ENCODE measurements at regions not wholly inside any gene's neighbourhood (a gene's known extent, or its start where the extent isn't known, plus 50 kb on each side); places are given as distances from the start of the nearest gene placed in this dataset.

DNA sequence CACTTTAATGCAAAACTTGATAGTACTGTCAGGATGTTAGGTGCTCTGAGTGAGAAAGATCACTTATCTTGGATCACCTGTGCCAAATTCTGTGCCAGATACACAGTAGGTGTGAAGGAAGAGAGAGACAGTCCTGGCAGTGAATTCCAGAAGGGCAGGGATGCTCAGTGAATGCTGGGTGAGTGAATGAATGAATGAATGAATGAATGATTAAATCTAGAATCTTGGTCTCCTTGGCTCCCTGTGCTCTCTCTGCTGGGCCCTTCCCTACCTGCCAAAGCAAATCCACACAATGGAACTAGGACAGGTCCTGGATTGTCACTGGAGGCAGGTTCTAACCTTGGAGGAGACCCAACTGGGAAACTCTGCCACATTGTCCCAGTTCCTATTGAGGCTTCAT, 117.5 kb upstream of the CXCL14 start:
- TF ChIP-seq, protein P1, sequence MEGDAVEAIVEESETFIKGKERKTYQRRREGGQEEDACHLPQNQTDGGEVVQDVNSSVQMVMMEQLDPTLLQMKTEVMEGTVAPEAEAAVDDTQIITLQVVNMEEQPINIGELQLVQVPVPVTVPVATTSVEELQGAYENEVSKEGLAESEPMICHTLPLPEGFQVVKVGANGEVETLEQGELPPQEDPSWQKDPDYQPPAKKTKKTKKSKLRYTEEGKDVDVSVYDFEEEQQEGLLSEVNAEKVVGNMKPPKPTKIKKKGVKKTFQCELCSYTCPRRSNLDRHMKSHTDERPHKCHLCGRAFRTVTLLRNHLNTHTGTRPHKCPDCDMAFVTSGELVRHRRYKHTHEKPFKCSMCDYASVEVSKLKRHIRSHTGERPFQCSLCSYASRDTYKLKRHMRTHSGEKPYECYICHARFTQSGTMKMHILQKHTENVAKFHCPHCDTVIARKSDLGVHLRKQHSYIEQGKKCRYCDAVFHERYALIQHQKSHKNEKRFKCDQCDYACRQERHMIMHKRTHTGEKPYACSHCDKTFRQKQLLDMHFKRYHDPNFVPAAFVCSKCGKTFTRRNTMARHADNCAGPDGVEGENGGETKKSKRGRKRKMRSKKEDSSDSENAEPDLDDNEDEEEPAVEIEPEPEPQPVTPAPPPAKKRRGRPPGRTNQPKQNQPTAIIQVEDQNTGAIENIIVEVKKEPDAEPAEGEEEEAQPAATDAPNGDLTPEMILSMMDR (IDR thresholded peaks at IDR 0.05), result no peak
- TF ChIP-seq, protein P2, sequence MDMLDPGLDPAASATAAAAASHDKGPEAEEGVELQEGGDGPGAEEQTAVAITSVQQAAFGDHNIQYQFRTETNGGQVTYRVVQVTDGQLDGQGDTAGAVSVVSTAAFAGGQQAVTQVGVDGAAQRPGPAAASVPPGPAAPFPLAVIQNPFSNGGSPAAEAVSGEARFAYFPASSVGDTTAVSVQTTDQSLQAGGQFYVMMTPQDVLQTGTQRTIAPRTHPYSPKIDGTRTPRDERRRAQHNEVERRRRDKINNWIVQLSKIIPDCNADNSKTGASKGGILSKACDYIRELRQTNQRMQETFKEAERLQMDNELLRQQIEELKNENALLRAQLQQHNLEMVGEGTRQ (IDR thresholded peaks at IDR 0.05; ENCODE audit: borderline replicate concordance, low read depth, low read length), result no peak
- TF ChIP-seq TAF1 (IDR thresholded peaks at IDR 0.05; ENCODE audit: borderline replicate concordance, low read depth, low read length) (no peak), JUND (IDR thresholded peaks at IDR 0.05) (no peak), MEF2A (IDR thresholded peaks at IDR 0.05; ENCODE audit: borderline replicate concordance, low read depth) (no peak), TCF12 (IDR thresholded peaks at IDR 0.05) (no peak), EP300 (IDR thresholded peaks at IDR 0.05; ENCODE audit: borderline replicate concordance in 1 of 2, low read depth in 1 of 2, low read length in 1 of 2) (no peak), POLR2AphosphoS5 (IDR thresholded peaks at IDR 0.05; ENCODE audit: low read depth, low read length) (no peak), EZH2phosphoT487 (IDR thresholded peaks at IDR 0.05; ENCODE audit: borderline replicate concordance, low read depth) (no peak)
- TF ChIP-seq, protein P3, sequence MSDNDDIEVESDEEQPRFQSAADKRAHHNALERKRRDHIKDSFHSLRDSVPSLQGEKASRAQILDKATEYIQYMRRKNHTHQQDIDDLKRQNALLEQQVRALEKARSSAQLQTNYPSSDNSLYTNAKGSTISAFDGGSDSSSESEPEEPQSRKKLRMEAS (IDR thresholded peaks at IDR 0.05; ENCODE audit: low read depth), result no peak
